ENCODE measurements at regions not wholly inside any gene's neighbourhood (a gene's known extent, or its start where the extent isn't known, plus 50 kb on each side); places are given as distances from the start of the nearest gene placed in this dataset.
"Not testable (repeated sequence)": the region's sequence is repeated elsewhere in the genome, so short reads cannot be mapped to it uniquely, and the experiment has no call there.

GRCh38 chr12:9449657-9450126 is 158.0 kb downstream of the KLRB1 start:
- DNase-seq, result not testable (repeated sequence)

- no peak for DNase-seq
Measured at GRCh38 chr12:9449181-9449580, 158.5 kb downstream of the KLRB1 start.

GRCh38 chr12:9448648-9449047 is 159.1 kb downstream of the KLRB1 start:
- not testable (repeated sequence) for DNase-seq

GRCh38 chr12:9447791-9448614 is 159.7 kb downstream of the KLRB1 start:
- peak; percentile 85 for DNase-seq

GRCh38 chr12:9446883-9447761 is 160.6 kb downstream of the KLRB1 start:
- DNase-seq, result not testable (repeated sequence)

GRCh38 chr12:9440428-9440827 is 167.3 kb downstream of the KLRB1 start:
- not testable (repeated sequence) for DNase-seq

GRCh38 chr12:9435682-9436081 is 172.0 kb downstream of the KLRB1 start:
- DNase-seq, result not testable (repeated sequence)

GRCh38 chr12:9430385-9430784 is 177.3 kb downstream of the KLRB1 start:
- DNase-seq, result not testable (repeated sequence)

GRCh38 chr12:9428856-9429255 is 178.9 kb downstream of the KLRB1 start:
- DNase-seq, result not testable (repeated sequence)

GRCh38 chr12:9425429-9425828 is 182.3 kb downstream of the KLRB1 start:
- not testable (repeated sequence) for DNase-seq

- not testable (repeated sequence) for DNase-seq
Measured at GRCh38 chr12:9424175-9424740, 183.5 kb downstream of the KLRB1 start.

- not testable (repeated sequence) for DNase-seq
Measured at GRCh38 chr12:9422689-9423088, 185.0 kb downstream of the KLRB1 start.

GRCh38 chr12:9421520-9422086 is 186.1 kb downstream of the KLRB1 start:
- DNase-seq, result not testable (repeated sequence)

- DNase-seq, result not testable (repeated sequence)
Measured at GRCh38 chr12:9420817-9421519, 186.7 kb downstream of the KLRB1 start.

- DNase-seq, result not testable (repeated sequence)
Measured at GRCh38 chr12:9418669-9419041, 189.1 kb downstream of the KLRB1 start.

- DNase-seq, result not testable (repeated sequence)
Measured at GRCh38 chr12:9417947-9418668, 189.6 kb downstream of the KLRB1 start.

GRCh38 chr12:9417341-9417740 is 190.4 kb downstream of the KLRB1 start:
- not testable (repeated sequence) for DNase-seq

GRCh38 chr12:9416346-9416745 is 191.4 kb downstream of the KLRB1 start:
- DNase-seq, result not testable (repeated sequence)

GRCh38 chr12:9415898-9416297 is 191.8 kb downstream of the KLRB1 start:
- not testable (repeated sequence) for DNase-seq

- not testable (repeated sequence) for DNase-seq
Measured at GRCh38 chr12:9413862-9414261, 193.9 kb downstream of the KLRB1 start.

GRCh38 chr12:9412459-9412858 is 195.3 kb downstream of the KLRB1 start:
- DNase-seq, result not testable (repeated sequence)

Measured in left kidney (tissue), 1 donor.